Stimulated activated CD8-positive, alpha-beta memory T cell treated with anti-CD3 and anti-CD28 coated beads, Interleukin-7, amount 100 ng/mL, for 48 hours (primary cell): ENCODE measurements at regions not wholly inside any gene's neighbourhood (a gene's known extent, or its start where the extent isn't known, plus 50 kb on each side); places are given as distances from the start of the nearest gene placed in this dataset.

Experiments
- DNase-seq, 2 donors: peaks; one replicate each; pipeline ENCODE4 v3.0.0-alpha.2; 2020; ENCODE audit warnings: low read depth in 1 of 2; ENCODE audit errors: extremely low read depth in 1 of 2

- DNase-seq, result no peak
These were observed 77.2 kb upstream of the STK17B start for GRCh38 chr2:196248467-196249094.

- no peak for DNase-seq
These were observed 77.8 kb upstream of the STK17B start for GRCh38 chr2:196249171-196249570.

- no peak for DNase-seq
These were observed 78.5 kb upstream of the STK17B start for GRCh38 chr2:196249860-196250259.

GRCh38 chr2:196251132-196251531 lies 79.8 kb upstream of the STK17B start:
- no peak for DNase-seq

GRCh38 chr2:196252408-196253115 lies 81.2 kb upstream of the STK17B start:
- DNase-seq, result no peak

GRCh38 chr2:196253116-196253480 lies 81.7 kb upstream of the STK17B start:
- DNase-seq, result no peak

GRCh38 chr2:196256585-196256984 lies 85.2 kb upstream of the STK17B start:
- DNase-seq, result no peak

- no peak for DNase-seq
These were observed 85.7 kb upstream of the STK17B start for GRCh38 chr2:196257086-196257485.

GRCh38 chr2:196258407-196258806 lies 87.0 kb upstream of the STK17B start:
- DNase-seq, result no peak

GRCh38 chr2:196259507-196260481 lies 88.4 kb upstream of the STK17B start:
- peak in 1 of 2 donors; percentile 45 for DNase-seq

GRCh38 chr2:196260546-196260945 lies 89.2 kb upstream of the STK17B start:
- DNase-seq, result no peak

GRCh38 chr2:196262606-196263005 lies 91.2 kb upstream of the STK17B start:
- no peak for DNase-seq

- no peak for DNase-seq
These were observed 91.9 kb upstream of the STK17B start for GRCh38 chr2:196263181-196263747.

- no peak for DNase-seq
These were observed 95.0 kb upstream of the STK17B start for GRCh38 chr2:196266351-196266750.

- no peak for DNase-seq
These were observed 95.5 kb upstream of the STK17B start for GRCh38 chr2:196266855-196267254.

- DNase-seq, result no peak
These were observed 96.6 kb upstream of the STK17B start for GRCh38 chr2:196268025-196268424.

GRCh38 chr2:196268538-196269338 lies 97.4 kb upstream of the STK17B start:
- DNase-seq, result no peak

GRCh38 chr2:196271795-196272194 lies 100.4 kb upstream of the STK17B start:
- DNase-seq, result no peak

GRCh38 chr2:196274387-196274809 lies 103.0 kb upstream of the STK17B start:
- DNase-seq, result no peak

GRCh38 chr2:196275646-196276352 lies 104.4 kb upstream of the STK17B start:
- no peak for DNase-seq
